ENCODE measurements at regions not wholly inside any gene's neighbourhood (a gene's known extent, or its start where the extent isn't known, plus 50 kb on each side); places are given as distances from the start of the nearest gene placed in this dataset.

- H3K27me3 ChIP-seq (ENCODE audit: control insufficient read depth in 4 of 4, insufficient read depth in 4 of 4, low read length in 3 of 4): no peaks in the 10 kb centered on the region
- no peaks in the 10 kb centered on the region for H3K4me1 ChIP-seq (ENCODE audit: control insufficient read depth in 4 of 4, insufficient read depth in 4 of 4, low read length in 3 of 4)
- no peaks in the 10 kb centered on the region for H3K36me3 ChIP-seq (ENCODE audit: control insufficient read depth in 4 of 4, insufficient read depth in 3 of 4, low read depth in 1 of 4, low read length in 3 of 4)
- H3K9ac ChIP-seq (ENCODE audit: low read depth in 1 of 2, low read length in 2 of 2): no peak overlapping the region
- DNase-seq (ENCODE audit: low spot score): no peak
- H3K27ac ChIP-seq (ENCODE audit: low read depth in 1 of 2, low read length in 2 of 2): no peak overlapping the region
- WGBS: 67% methylated on average over 3 of the region's 3 CpGs
- TF ChIP-seq EGR1 (IDR thresholded peaks at IDR 0.05; ENCODE audit: low read depth in 2 of 2) (no peak), NR2F2 (IDR thresholded peaks at IDR 0.05) (no peak), CTCF (IDR thresholded peaks at IDR 0.05; ENCODE audit: low read depth, low read length, missing input control) (no peak), ZBTB33 (IDR thresholded peaks at IDR 0.05) (no peak), FOXA1 (IDR thresholded peaks at IDR 0.05) (no peak), RXRA (IDR thresholded peaks at IDR 0.05) (no peak), SP1 (IDR thresholded peaks at IDR 0.05) (no peak), MAX (IDR thresholded peaks at IDR 0.05) (no peak), HNF4G (IDR thresholded peaks at IDR 0.05) (no peak), ATF3 (IDR thresholded peaks at IDR 0.05) (no peak), REST (IDR thresholded peaks at IDR 0.05) (no peak), RAD21 (IDR thresholded peaks at IDR 0.05) (no peak), YY1 (IDR thresholded peaks at IDR 0.05) (no peak), FOXA2 (IDR thresholded peaks at IDR 0.05) (no peak), HNF4A (conservative IDR thresholded peaks at IDR 0.05) (no peak), JUND (IDR thresholded peaks at IDR 0.05) (no peak), TAF1 (conservative IDR thresholded peaks at IDR 0.05) (no peak), GABPA (IDR thresholded peaks at IDR 0.05 in 1 of 2, conservative IDR thresholded peaks at IDR 0.05 in 1 of 2) (no peak)
- no peaks in the 10 kb centered on the region for H3K9me3 ChIP-seq (ENCODE audit: control insufficient read depth in 4 of 4, low read length in 3 of 4)
- no peak overlapping the region for H3K4me3 ChIP-seq (ENCODE audit: low read depth in 1 of 3, low read length in 3 of 3)
Observed at GRCh38 chr13:64639206-64639605, 2590.9 kb downstream of the PCDH9 start.

Data from liver (tissue), 8 donors.